ENCODE measurements at regions not wholly inside any gene's neighbourhood (a gene's known extent, or its start where the extent isn't known, plus 50 kb on each side); places are given as distances from the start of the nearest gene placed in this dataset.

GRCh38 chr1:238466459-238466858 is 575.7 kb upstream of the ZP4 start:
- H3K36me3 Mint-ChIP-seq, result peaks cover 26% of the 10 kb centered on the region
- peaks cover 11% of the 10 kb centered on the region for H3K9me3 Mint-ChIP-seq
- ATAC-seq (no peak), DNase-seq (ENCODE audit: low spot score) (no peak)
- peaks cover 17% of the 10 kb centered on the region for H3K4me1 Mint-ChIP-seq
- TF ChIP-seq ERG (CRISPR knock-in tag; IDR thresholded peaks at IDR 0.05), result no peak
- TF ChIP-seq ZNF423 (CRISPR knock-in tag; IDR thresholded peaks at IDR 0.05), result no peak
- no peak for TF ChIP-seq PRRX2 (CRISPR knock-in tag; IDR thresholded peaks at IDR 0.05)
- no peak for TF ChIP-seq HMGA2 (CRISPR knock-in tag; IDR thresholded peaks at IDR 0.05)
- no peak for TF ChIP-seq ZBTB43 (CRISPR knock-in tag; IDR thresholded peaks at IDR 0.05)
- TF ChIP-seq RORB (CRISPR knock-in tag; IDR thresholded peaks at IDR 0.05), result no peak
- no peak overlapping the region for H3K4me3 Mint-ChIP-seq
- H3K27ac Mint-ChIP-seq, result no peak overlapping the region
- CTCF ChIA-PET, result interaction anchor here (1.0 kb wide), 1 partner anchor 602 kb away, joined by 3 read pairs; no protein-coding TSS in a partner anchor
- no peaks in the 10 kb centered on the region for H3K27me3 Mint-ChIP-seq (ENCODE audit: low read depth)
- POLR2A ChIA-PET, result no interaction called here

DNA sequence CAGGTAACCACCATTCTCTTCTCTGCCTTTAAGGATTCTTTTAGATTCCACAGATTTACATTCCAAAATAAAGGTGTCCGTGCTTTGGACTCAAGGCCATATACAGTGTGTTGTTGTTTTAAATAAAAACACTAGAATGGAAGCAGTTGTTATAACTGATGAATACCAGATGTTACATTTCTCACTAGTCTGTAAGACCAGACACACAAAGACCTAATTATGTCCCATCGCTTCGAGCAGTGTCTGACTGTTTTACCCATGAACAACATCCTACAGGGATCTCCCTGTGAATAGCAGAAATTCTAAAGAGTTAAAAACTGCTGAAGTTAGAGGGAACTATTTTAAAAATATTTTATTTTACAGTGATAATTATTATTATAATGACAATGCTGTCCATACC is 574.7 kb upstream of the ZP4 start:
- ChIA-PET POLR2A (no interaction called here), CTCF (no interaction called here)
- peaks cover 17% of the 10 kb centered on the region for H3K4me1 Mint-ChIP-seq
- H3K36me3 Mint-ChIP-seq, result peaks cover 15% of the 10 kb centered on the region
- H3K27me3 Mint-ChIP-seq (ENCODE audit: low read depth), result no peaks in the 10 kb centered on the region
- no peak overlapping the region for H3K27ac Mint-ChIP-seq
- H3K4me3 Mint-ChIP-seq, result no peak overlapping the region
- H3K9me3 Mint-ChIP-seq, result peaks cover 11% of the 10 kb centered on the region
- DNase-seq (ENCODE audit: low spot score), result no peak
- no peak for ATAC-seq
- no peak for TF ChIP-seq SOX15 (CRISPR knock-in tag; IDR thresholded peaks at IDR 0.05)
- TF ChIP-seq ESRRA (CRISPR knock-in tag; IDR thresholded peaks at IDR 0.05; ENCODE audit: borderline replicate concordance), result no peak
- TF ChIP-seq ELF4 (CRISPR knock-in tag; IDR thresholded peaks at IDR 0.05; ENCODE audit: low read depth), result no peak
- no peak for TF ChIP-seq ZNF121 (CRISPR knock-in tag; IDR thresholded peaks at IDR 0.05)
- no peak for TF ChIP-seq ZNF416 (CRISPR knock-in tag; IDR thresholded peaks at IDR 0.05)
- no peak for TF ChIP-seq IRF2 (CRISPR knock-in tag; IDR thresholded peaks at IDR 0.05; ENCODE audit: borderline replicate concordance, low read depth)
- TF ChIP-seq EMX1 (CRISPR knock-in tag; IDR thresholded peaks at IDR 0.05), result no peak
- TF ChIP-seq, protein P1, sequence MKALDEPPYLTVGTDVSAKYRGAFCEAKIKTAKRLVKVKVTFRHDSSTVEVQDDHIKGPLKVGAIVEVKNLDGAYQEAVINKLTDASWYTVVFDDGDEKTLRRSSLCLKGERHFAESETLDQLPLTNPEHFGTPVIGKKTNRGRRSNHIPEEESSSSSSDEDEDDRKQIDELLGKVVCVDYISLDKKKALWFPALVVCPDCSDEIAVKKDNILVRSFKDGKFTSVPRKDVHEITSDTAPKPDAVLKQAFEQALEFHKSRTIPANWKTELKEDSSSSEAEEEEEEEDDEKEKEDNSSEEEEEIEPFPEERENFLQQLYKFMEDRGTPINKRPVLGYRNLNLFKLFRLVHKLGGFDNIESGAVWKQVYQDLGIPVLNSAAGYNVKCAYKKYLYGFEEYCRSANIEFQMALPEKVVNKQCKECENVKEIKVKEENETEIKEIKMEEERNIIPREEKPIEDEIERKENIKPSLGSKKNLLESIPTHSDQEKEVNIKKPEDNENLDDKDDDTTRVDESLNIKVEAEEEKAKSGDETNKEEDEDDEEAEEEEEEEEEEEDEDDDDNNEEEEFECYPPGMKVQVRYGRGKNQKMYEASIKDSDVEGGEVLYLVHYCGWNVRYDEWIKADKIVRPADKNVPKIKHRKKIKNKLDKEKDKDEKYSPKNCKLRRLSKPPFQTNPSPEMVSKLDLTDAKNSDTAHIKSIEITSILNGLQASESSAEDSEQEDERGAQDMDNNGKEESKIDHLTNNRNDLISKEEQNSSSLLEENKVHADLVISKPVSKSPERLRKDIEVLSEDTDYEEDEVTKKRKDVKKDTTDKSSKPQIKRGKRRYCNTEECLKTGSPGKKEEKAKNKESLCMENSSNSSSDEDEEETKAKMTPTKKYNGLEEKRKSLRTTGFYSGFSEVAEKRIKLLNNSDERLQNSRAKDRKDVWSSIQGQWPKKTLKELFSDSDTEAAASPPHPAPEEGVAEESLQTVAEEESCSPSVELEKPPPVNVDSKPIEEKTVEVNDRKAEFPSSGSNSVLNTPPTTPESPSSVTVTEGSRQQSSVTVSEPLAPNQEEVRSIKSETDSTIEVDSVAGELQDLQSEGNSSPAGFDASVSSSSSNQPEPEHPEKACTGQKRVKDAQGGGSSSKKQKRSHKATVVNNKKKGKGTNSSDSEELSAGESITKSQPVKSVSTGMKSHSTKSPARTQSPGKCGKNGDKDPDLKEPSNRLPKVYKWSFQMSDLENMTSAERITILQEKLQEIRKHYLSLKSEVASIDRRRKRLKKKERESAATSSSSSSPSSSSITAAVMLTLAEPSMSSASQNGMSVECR (CRISPR knock-in tag; IDR thresholded peaks at IDR 0.05; ENCODE audit: borderline replicate concordance), result no peak
- TF ChIP-seq, protein P2, sequence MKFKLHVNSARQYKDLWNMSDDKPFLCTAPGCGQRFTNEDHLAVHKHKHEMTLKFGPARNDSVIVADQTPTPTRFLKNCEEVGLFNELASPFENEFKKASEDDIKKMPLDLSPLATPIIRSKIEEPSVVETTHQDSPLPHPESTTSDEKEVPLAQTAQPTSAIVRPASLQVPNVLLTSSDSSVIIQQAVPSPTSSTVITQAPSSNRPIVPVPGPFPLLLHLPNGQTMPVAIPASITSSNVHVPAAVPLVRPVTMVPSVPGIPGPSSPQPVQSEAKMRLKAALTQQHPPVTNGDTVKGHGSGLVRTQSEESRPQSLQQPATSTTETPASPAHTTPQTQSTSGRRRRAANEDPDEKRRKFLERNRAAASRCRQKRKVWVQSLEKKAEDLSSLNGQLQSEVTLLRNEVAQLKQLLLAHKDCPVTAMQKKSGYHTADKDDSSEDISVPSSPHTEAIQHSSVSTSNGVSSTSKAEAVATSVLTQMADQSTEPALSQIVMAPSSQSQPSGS (CRISPR knock-in tag; IDR thresholded peaks at IDR 0.05; ENCODE audit: borderline replicate concordance, low read depth), result no peak
- TF ChIP-seq NFYB (CRISPR knock-in tag; conservative IDR thresholded peaks at IDR 0.05; ENCODE audit: low read depth), result no peak
- no peak for TF ChIP-seq SP1 (CRISPR knock-in tag; conservative IDR thresholded peaks at IDR 0.05)
- TF ChIP-seq FOXJ3 (CRISPR knock-in tag; IDR thresholded peaks at IDR 0.05; ENCODE audit: borderline replicate concordance), result no peak
- TF ChIP-seq CTCF (IDR thresholded peaks at IDR 0.05), result no peak
- TF ChIP-seq, protein P3, sequence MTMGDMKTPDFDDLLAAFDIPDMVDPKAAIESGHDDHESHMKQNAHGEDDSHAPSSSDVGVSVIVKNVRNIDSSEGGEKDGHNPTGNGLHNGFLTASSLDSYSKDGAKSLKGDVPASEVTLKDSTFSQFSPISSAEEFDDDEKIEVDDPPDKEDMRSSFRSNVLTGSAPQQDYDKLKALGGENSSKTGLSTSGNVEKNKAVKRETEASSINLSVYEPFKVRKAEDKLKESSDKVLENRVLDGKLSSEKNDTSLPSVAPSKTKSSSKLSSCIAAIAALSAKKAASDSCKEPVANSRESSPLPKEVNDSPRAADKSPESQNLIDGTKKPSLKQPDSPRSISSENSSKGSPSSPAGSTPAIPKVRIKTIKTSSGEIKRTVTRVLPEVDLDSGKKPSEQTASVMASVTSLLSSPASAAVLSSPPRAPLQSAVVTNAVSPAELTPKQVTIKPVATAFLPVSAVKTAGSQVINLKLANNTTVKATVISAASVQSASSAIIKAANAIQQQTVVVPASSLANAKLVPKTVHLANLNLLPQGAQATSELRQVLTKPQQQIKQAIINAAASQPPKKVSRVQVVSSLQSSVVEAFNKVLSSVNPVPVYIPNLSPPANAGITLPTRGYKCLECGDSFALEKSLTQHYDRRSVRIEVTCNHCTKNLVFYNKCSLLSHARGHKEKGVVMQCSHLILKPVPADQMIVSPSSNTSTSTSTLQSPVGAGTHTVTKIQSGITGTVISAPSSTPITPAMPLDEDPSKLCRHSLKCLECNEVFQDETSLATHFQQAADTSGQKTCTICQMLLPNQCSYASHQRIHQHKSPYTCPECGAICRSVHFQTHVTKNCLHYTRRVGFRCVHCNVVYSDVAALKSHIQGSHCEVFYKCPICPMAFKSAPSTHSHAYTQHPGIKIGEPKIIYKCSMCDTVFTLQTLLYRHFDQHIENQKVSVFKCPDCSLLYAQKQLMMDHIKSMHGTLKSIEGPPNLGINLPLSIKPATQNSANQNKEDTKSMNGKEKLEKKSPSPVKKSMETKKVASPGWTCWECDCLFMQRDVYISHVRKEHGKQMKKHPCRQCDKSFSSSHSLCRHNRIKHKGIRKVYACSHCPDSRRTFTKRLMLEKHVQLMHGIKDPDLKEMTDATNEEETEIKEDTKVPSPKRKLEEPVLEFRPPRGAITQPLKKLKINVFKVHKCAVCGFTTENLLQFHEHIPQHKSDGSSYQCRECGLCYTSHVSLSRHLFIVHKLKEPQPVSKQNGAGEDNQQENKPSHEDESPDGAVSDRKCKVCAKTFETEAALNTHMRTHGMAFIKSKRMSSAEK (CRISPR knock-in tag; IDR thresholded peaks at IDR 0.05; ENCODE audit: borderline replicate concordance), result no peak
- TF ChIP-seq ZNF138 (CRISPR knock-in tag; conservative IDR thresholded peaks at IDR 0.05), result no peak
- no peak for TF ChIP-seq RORB (CRISPR knock-in tag; IDR thresholded peaks at IDR 0.05)
